ENCODE measurements at regions not wholly inside any gene's neighbourhood (a gene's known extent, or its start where the extent isn't known, plus 50 kb on each side); places are given as distances from the start of the nearest gene placed in this dataset.
"Not testable (repeated sequence)": the region's sequence is repeated elsewhere in the genome, so short reads cannot be mapped to it uniquely, and the experiment has no call there.

GRCh38 chr12:62192903-62193250 lies 67.3 kb upstream of the USP15 start:
- Mint-ChIP-seq H3K9me3 (peaks cover under 1% of the 10 kb centered on the region), H3K27me3 (ENCODE audit: low read depth) (peaks cover 79% of the 10 kb centered on the region), H3K36me3 (ENCODE audit: low read depth) (no peaks in the 10 kb centered on the region), H3K4me3 (peak overlapping the region; percentile 87), H3K27ac (ENCODE audit: unreplicated experiment) (no peak overlapping the region), H3K4me1 (peaks cover 19% of the 10 kb centered on the region)
- peak; percentile 21 for TF ChIP-seq CTCF (conservative IDR thresholded peaks at IDR 0.05)
- no peak for DNase-seq (ENCODE audit: low read depth, low spot score)

- TF ChIP-seq CTCF (conservative IDR thresholded peaks at IDR 0.05) = no peak
- Mint-ChIP-seq H3K4me1 (peaks cover 19% of the 10 kb centered on the region), H3K27ac (ENCODE audit: unreplicated experiment) (no peak overlapping the region), H3K4me3 (no peak overlapping the region), H3K36me3 (ENCODE audit: low read depth) (no peaks in the 10 kb centered on the region), H3K27me3 (ENCODE audit: low read depth) (peaks cover 69% of the 10 kb centered on the region), H3K9me3 (peaks cover 3% of the 10 kb centered on the region)
- DNase-seq (ENCODE audit: low read depth, low spot score) = no peak
Observed at GRCh38 chr12:62194031-62194430, 66.2 kb upstream of the USP15 start.

GRCh38 chr12:62194616-62195015 lies 65.6 kb upstream of the USP15 start:
- H3K9me3 Mint-ChIP-seq = peaks cover 3% of the 10 kb centered on the region
- H3K27me3 Mint-ChIP-seq (ENCODE audit: low read depth) = peaks cover 64% of the 10 kb centered on the region
- peaks cover 19% of the 10 kb centered on the region for H3K4me1 Mint-ChIP-seq
- DNase-seq (ENCODE audit: low read depth, low spot score) = no peak
- H3K27ac Mint-ChIP-seq (ENCODE audit: unreplicated experiment) = no peak overlapping the region
- no peak for TF ChIP-seq CTCF (conservative IDR thresholded peaks at IDR 0.05)
- H3K4me3 Mint-ChIP-seq = no peak overlapping the region
- H3K36me3 Mint-ChIP-seq (ENCODE audit: low read depth) = no peaks in the 10 kb centered on the region

- Mint-ChIP-seq H3K4me1 (peaks cover 13% of the 10 kb centered on the region), H3K27ac (ENCODE audit: unreplicated experiment) (no peak overlapping the region), H3K9me3 (peaks cover 12% of the 10 kb centered on the region), H3K4me3 (no peak overlapping the region), H3K27me3 (ENCODE audit: low read depth) (peaks cover 48% of the 10 kb centered on the region), H3K36me3 (ENCODE audit: low read depth) (peaks cover 3% of the 10 kb centered on the region)
- TF ChIP-seq CTCF (conservative IDR thresholded peaks at IDR 0.05) = no peak
- no peak for DNase-seq (ENCODE audit: low read depth, low spot score)
Observed at GRCh38 chr12:62196146-62196545, 64.1 kb upstream of the USP15 start.

GRCh38 chr12:62202861-62203260 lies 57.3 kb upstream of the USP15 start:
- H3K4me3 Mint-ChIP-seq; H3K27me3 Mint-ChIP-seq (ENCODE audit: low read depth); H3K4me1 Mint-ChIP-seq; H3K36me3 Mint-ChIP-seq (ENCODE audit: low read depth); DNase-seq (ENCODE audit: low read depth, low spot score): not testable (repeated sequence)
- H3K9me3 Mint-ChIP-seq = peaks cover 31% of the 10 kb centered on the region
- H3K27ac Mint-ChIP-seq (ENCODE audit: unreplicated experiment) = peak overlapping the region; percentile 17

- peaks cover 25% of the 10 kb centered on the region for H3K9me3 Mint-ChIP-seq
- DNase-seq (ENCODE audit: low read depth, low spot score) = no peak
- H3K4me1 Mint-ChIP-seq = no peaks in the 10 kb centered on the region
- no peak overlapping the region for H3K27ac Mint-ChIP-seq (ENCODE audit: unreplicated experiment)
- no peak for TF ChIP-seq CTCF (conservative IDR thresholded peaks at IDR 0.05)
- no peak overlapping the region for H3K4me3 Mint-ChIP-seq
- peaks cover 9% of the 10 kb centered on the region for H3K36me3 Mint-ChIP-seq (ENCODE audit: low read depth)
- no peaks in the 10 kb centered on the region for H3K27me3 Mint-ChIP-seq (ENCODE audit: low read depth)
Observed at GRCh38 chr12:62205346-62205745, 54.9 kb upstream of the USP15 start.
